A673 (cell line): ENCODE measurements at regions not wholly inside any gene's neighbourhood (a gene's known extent, or its start where the extent isn't known, plus 50 kb on each side); places are given as distances from the start of the nearest gene placed in this dataset.

ENCODE experiments used
- BruUV-seq: library from RNA; stranded (reverse); fragments of 400-500 nt; replicated peaks from 2 replicates; lab custom pipeline; 2021; lab: Mats Ljungman, UMichigan
- CTCF ChIA-PET: fragments of 300-600 bp; sonication (Branson Sonifier 250); formaldehyde crosslinking; loops from one replicate; lab custom pipeline; 2022; ENCODE audit warnings: antibody characterized with exemption; lab: Charles Lee
- POLR2A ChIA-PET: fragments of 300-600 bp; sonication (Branson Sonifier 250); formaldehyde crosslinking; loops from one replicate; lab custom pipeline; 2022; ENCODE audit warnings: antibody characterized with exemption; ENCODE audit not compliant: low non-redundant PET; lab: Charles Lee
- DNase-seq: peaks from one replicate; pipeline ENCODE4 v3.0.0-alpha.2; 2015; ENCODE audit warnings: low spot score
- H3K27ac ChIP-seq: fragments of 200-600 bp; sonication (generic); 2 replicates; pipeline ENCODE4 v1.5.1; 2016; ENCODE audit warnings: mixed run types, low read depth, mild to moderate bottlenecking, mixed read lengths, antibody characterized with exemption, low read length; ENCODE audit not compliant: poor library complexity, severe bottlenecking
- H3K27me3 ChIP-seq: fragments of 200-600 bp; sonication (generic); replicated peaks from 2 replicates; pipeline ENCODE4 v1.6.1; 2017; ENCODE audit warnings: mixed run types, low read depth, mild to moderate bottlenecking, mixed read lengths, antibody characterized with exemption, low read length; ENCODE audit not compliant: insufficient read depth, poor library complexity
- H3K36me3 ChIP-seq: fragments of 200-600 bp; sonication (generic); 2 replicates; pipeline ENCODE4 v1.6.1; 2016; ENCODE audit warnings: mixed run types, mild to moderate bottlenecking, mixed read lengths, antibody characterized with exemption, low read length; ENCODE audit not compliant: insufficient read depth, poor library complexity, severe bottlenecking
- H3K4me1 ChIP-seq: fragments of 200-600 bp; sonication (generic); 2 replicates; pipeline ENCODE4 v1.6.1; 2017; ENCODE audit warnings: mixed run types, mild to moderate bottlenecking, mixed read lengths, antibody characterized with exemption, low read length; ENCODE audit not compliant: insufficient read depth, poor library complexity, severe bottlenecking
- H3K4me3 ChIP-seq: fragments of 200-600 bp; sonication (generic); 2 replicates; pipeline ENCODE4 v1.5.1; 2016; ENCODE audit warnings: low read depth, mixed run types, mild to moderate bottlenecking, mixed read lengths, low read length; ENCODE audit not compliant: poor library complexity, severe bottlenecking
- H3K9me3 ChIP-seq: fragments of 200-600 bp; sonication (generic); 2 replicates; pipeline ENCODE4 v1.6.1; 2016; ENCODE audit warnings: mixed run types, low read depth, mild to moderate bottlenecking, mixed read lengths, antibody characterized with exemption, low read length; ENCODE audit not compliant: poor library complexity, severe bottlenecking
- CTCF ChIP-seq: fragments of 300-800, 200-600 bp; sonication (generic); conservative IDR thresholded peaks from 2 replicates; pipeline ENCODE4 v1.5.1; 2017; ENCODE audit warnings: low read depth, mild to moderate bottlenecking, antibody characterized with exemption, low read length, moderate library complexity, mixed read lengths
- EZH2 ChIP-seq: fragments of 200-600 bp; sonication (generic); IDR thresholded peaks from 2 replicates; pipeline ENCODE4 v1.6.1; 2017; ENCODE audit warnings: borderline replicate concordance, low read depth, mild to moderate bottlenecking, mixed read lengths, antibody characterized with exemption, low read length; ENCODE audit not compliant: poor library complexity, severe bottlenecking
- intact Hi-C: fragments of 100-400 bp; cut with micrococcal nuclease; formaldehyde crosslinking; loops from one replicate; pipeline ENCODE4 v1.10.0; 2022; ENCODE audit not compliant: unreplicated experiment

GRCh38 chr1:102472520-102472919 is 475.8 kb upstream of the OLFM3 start:
- no peak for DNase-seq
- TF ChIP-seq CTCF, result no peak
- TF ChIP-seq EZH2, result no peak
- POLR2A ChIA-PET, result no interaction called here
- H3K4me1 ChIP-seq, result no peaks in the 10 kb centered on the region
- no peak overlapping the region for H3K27ac ChIP-seq
- no peaks in the 10 kb centered on the region for H3K36me3 ChIP-seq
- H3K4me3 ChIP-seq, result no peak overlapping the region
- no TSS peak for BruUV-seq
- H3K9me3 ChIP-seq, result no peaks in the 10 kb centered on the region
- intact Hi-C loops, result no loop called here
- H3K27me3 ChIP-seq, result no peaks in the 10 kb centered on the region
- CTCF ChIA-PET, result no interaction called here

- intact Hi-C loops, result no loop called here
- POLR2A ChIA-PET, result no interaction called here
- no peak for TF ChIP-seq CTCF
- no peak for TF ChIP-seq EZH2
Measured at GRCh38 chr1:102470767-102471166, 474.0 kb upstream of the OLFM3 start.

GRCh38 chr1:102466487-102466886 is 469.8 kb upstream of the OLFM3 start:
- ChIA-PET CTCF (no interaction called here), POLR2A (interaction anchor here (0.6 kb wide), 1 partner anchor 452 kb away, joined by 3 read pairs; no protein-coding TSS in a partner anchor)
- H3K36me3 ChIP-seq, result no peaks in the 10 kb centered on the region
- no peak for TF ChIP-seq EZH2
- no peak for TF ChIP-seq CTCF
- no peak for DNase-seq
- H3K9me3 ChIP-seq, result no peaks in the 10 kb centered on the region
- intact Hi-C loops, result no loop called here
- H3K27ac ChIP-seq, result no peak overlapping the region
- H3K27me3 ChIP-seq, result no peaks in the 10 kb centered on the region
- H3K4me1 ChIP-seq, result peaks cover 5% of the 10 kb centered on the region
- H3K4me3 ChIP-seq, result no peak overlapping the region
- no TSS peak for BruUV-seq

More at GRCh38 chr1:102470767-102471166, 474.0 kb upstream of the OLFM3 start:
- no TSS peak for BruUV-seq
- no peaks in the 10 kb centered on the region for H3K4me1 ChIP-seq
- no peak overlapping the region for H3K27ac ChIP-seq
- no peak overlapping the region for H3K4me3 ChIP-seq
- no peak for DNase-seq
- no peaks in the 10 kb centered on the region for H3K36me3 ChIP-seq
- no peaks in the 10 kb centered on the region for H3K27me3 ChIP-seq
- CTCF ChIA-PET, result no interaction called here
- no peaks in the 10 kb centered on the region for H3K9me3 ChIP-seq
